NB4 (cell line): ENCODE measurements at regions not wholly inside any gene's neighbourhood (a gene's known extent, or its start where the extent isn't known, plus 50 kb on each side); places are given as distances from the start of the nearest gene placed in this dataset.
"Not testable (repeated sequence)": the region's sequence is repeated elsewhere in the genome, so short reads cannot be mapped to it uniquely, and the experiment has no call there.

Experiments used
- DNase-seq: peaks from one replicate; pipeline ENCODE4 v3.0.0; 2010; ENCODE audit warnings: low read depth
- H3K4me3 ChIP-seq: one replicate; pipeline ENCODE4 v1.5.1; 2011; ENCODE audit warnings: mild to moderate bottlenecking, low read depth, low read length, moderate library complexity
- CTCF ChIP-seq: IDR thresholded peaks from one replicate; pipeline ENCODE4 v1.5.1; 2012; ENCODE audit warnings: low read depth, low read length
- MAX ChIP-seq: IDR thresholded peaks from 2 replicates; pipeline ENCODE4 v1.6.1; 2011; ENCODE audit warnings: low read depth, low read length
- MYC ChIP-seq: IDR thresholded peaks from 2 replicates; pipeline ENCODE4 v1.6.1; 2011; ENCODE audit warnings: low read depth, low read length
- POLR2A ChIP-seq: IDR thresholded peaks from 2 replicates; pipeline ENCODE4 v1.6.1; 2011; ENCODE audit warnings: mild to moderate bottlenecking; ENCODE audit not compliant: insufficient read length; ENCODE audit errors: extremely low read depth

GRCh38 chr15:53923741-53924140 lies 54.5 kb upstream of the UNC13C start:
- not testable (repeated sequence) for H3K4me3 ChIP-seq, DNase-seq

GRCh38 chr15:53918180-53919079 lies 59.8 kb upstream of the UNC13C start:
- no peak for DNase-seq
- TF ChIP-seq CTCF (no peak), POLR2A (no peak), MAX (no peak), MYC (no peak)
- H3K4me3 ChIP-seq: no peak overlapping the region

GRCh38 chr15:53917109-53917508 lies 61.1 kb upstream of the UNC13C start:
- no peak for DNase-seq
- no peak overlapping the region for H3K4me3 ChIP-seq
- TF ChIP-seq POLR2A: no peak
- TF ChIP-seq MAX: no peak
- no peak for TF ChIP-seq CTCF
- TF ChIP-seq MYC: no peak

- no peak for DNase-seq
- no peak for TF ChIP-seq MYC
- H3K4me3 ChIP-seq: no peak overlapping the region
Observed at GRCh38 chr15:53911431-53911830, 66.8 kb upstream of the UNC13C start.

GRCh38 chr15:53910852-53911251 lies 67.4 kb upstream of the UNC13C start:
- DNase-seq: no peak
- H3K4me3 ChIP-seq: no peak overlapping the region
- TF ChIP-seq MAX (no peak), MYC (no peak), POLR2A (no peak), CTCF (no peak)

GRCh38 chr15:53910236-53910849 lies 67.9 kb upstream of the UNC13C start:
- TF ChIP-seq MAX: no peak
- no peak for TF ChIP-seq MYC
- TF ChIP-seq CTCF: no peak
- TF ChIP-seq POLR2A: no peak
- no peak overlapping the region for H3K4me3 ChIP-seq
- no peak for DNase-seq

- TF ChIP-seq CTCF (no peak), MAX (no peak), MYC (no peak), POLR2A (no peak)
- H3K4me3 ChIP-seq: no peak overlapping the region
- DNase-seq: no peak
Observed at GRCh38 chr15:53903129-53903528, 75.1 kb upstream of the UNC13C start.

GRCh38 chr15:53893468-53893867 lies 84.8 kb upstream of the UNC13C start:
- not testable (repeated sequence) for DNase-seq

More at GRCh38 chr15:53893468-53893867, 84.8 kb upstream of the UNC13C start:
- H3K4me3 ChIP-seq: not testable (repeated sequence)
